ENCODE measurements at regions not wholly inside any gene's neighbourhood (a gene's known extent, or its start where the extent isn't known, plus 50 kb on each side); places are given as distances from the start of the nearest gene placed in this dataset.
"Not testable (repeated sequence)": the region's sequence is repeated elsewhere in the genome, so short reads cannot be mapped to it uniquely, and the experiment has no call there.

DNA sequence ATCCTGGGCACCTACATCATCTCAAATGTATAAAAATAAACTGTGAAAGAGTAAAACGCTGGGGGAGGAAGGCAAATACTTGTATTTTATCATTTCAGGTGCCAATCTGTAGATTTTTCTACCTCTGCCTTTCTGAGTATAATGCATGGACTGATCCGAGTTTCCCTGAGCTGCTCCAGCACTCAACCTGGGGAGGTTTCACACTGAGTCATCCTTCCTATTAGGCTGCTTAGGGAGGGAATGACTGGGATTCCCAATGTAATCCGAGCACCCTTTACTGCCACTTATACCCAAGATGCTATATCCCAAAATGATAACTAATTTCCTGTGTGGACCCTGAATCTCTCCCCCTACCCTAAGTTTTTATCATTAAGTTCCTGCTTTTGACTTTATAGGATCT is 126.6 kb downstream of the HNRNPD start:
- no peak for DNase-seq

GRCh38 chr4:82241534-82241933 is 132.3 kb downstream of the HNRNPD start:
- DNase-seq: no peak

- no peak for DNase-seq
These were observed 133.4 kb downstream of the HNRNPD start for GRCh38 chr4:82240410-82240809.

- not testable (repeated sequence) for DNase-seq
These were observed 136.6 kb downstream of the HNRNPD start for GRCh38 chr4:82237142-82237541.

GRCh38 chr4:82235346-82235745 is 138.4 kb downstream of the HNRNPD start:
- DNase-seq: no peak

- no peak for DNase-seq
These were observed 140.9 kb downstream of the HNRNPD start for GRCh38 chr4:82232891-82233290.

DNA sequence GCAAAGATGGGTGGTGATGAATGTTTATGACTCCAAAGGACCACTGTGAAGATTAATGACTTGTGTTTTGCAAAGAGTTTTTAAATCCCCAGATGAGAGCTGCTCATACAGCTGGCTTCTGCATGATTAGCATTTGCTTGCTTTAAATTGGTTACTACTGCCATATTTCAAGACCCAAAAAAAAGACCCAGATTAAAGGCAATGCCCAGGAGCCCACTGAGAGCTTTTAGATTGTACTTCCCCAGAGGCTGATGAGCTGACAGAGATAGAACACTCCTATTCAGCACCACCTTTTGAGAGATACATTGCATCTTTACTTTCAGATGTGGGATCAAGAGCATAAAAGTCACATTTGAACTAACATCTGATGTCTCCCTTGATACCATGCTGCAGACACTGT is 142.0 kb downstream of the HNRNPD start:
- DNase-seq: no peak

GRCh38 chr4:82230306-82230705 is 143.5 kb downstream of the HNRNPD start:
- DNase-seq: no peak

DNA sequence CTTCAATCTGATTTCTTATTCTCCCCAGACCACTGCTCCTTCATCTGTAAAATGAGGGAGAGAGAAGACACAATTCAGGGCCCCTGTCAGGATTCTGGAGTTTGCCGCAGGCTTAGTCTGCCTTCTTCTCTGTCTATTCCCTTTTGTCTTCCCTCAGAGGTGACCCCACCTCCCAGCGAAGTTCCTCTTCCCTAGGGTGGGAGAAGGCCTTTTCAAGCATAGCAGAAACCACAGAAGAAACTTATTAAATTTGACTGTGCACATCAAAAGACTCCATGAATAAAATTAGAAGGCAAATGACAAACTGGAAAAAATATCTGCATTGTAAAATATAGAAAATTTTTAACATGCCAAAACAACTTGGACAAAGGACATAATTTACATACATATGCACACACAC is 148.8 kb downstream of the HNRNPD start:
- DNase-seq: no peak

DNA sequence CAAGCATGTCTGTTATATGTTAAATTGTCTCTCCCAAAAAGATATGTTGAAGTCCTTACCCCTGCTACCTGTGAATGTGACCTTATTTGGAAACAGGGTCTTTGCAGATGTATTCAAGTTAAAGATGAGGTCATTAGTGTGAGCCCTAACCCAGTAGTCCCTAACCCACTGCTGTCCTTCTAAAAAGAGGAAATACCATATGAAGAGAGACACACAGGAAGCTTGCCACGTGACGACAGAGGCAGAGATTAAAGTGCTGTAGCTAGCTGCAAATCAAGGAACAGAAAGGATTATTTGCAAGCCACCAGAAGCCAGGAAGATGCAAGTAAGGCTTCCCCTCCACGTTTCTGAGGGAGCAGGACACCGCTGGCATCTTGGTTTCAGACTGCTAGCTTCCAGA is 150.1 kb downstream of the HNRNPD start:
- DNase-seq: no peak

GRCh38 chr4:82219346-82219745 is 154.4 kb downstream of the HNRNPD start:
- no peak for DNase-seq

DNA sequence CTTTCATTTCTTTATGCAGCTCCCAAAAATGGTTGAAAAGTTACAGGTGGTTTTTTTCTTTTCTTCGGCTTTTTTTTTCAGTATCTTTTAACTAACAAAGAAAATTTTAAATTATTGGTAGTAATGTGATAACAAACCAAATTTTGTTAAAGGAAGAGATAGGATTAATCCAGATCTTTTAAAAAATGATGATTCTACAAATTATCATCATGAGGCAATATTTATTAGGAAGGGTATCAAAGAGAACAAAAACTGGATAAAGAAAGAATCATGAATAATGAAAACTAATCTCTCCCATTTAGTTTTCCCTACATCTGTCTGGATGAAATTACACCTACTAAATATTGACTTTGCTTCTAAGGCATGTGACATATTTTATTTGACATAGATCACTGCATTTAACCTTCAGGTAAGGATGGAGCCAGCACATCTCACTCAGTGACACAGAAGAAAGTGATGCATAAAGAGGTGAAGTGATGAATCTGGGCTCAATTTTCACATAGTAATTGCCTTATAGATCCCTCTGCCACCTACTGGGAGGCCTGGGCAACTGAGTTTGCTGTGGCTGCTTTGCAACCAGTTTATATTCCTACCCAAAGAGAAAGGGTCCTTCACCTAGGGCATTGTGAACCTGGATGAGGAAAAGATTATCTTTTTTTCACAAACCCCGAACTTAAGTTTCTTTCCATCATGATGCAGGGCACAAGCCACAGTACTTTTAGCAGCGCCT is 155.6 kb downstream of the HNRNPD start:
- no peak for DNase-seq

DNA sequence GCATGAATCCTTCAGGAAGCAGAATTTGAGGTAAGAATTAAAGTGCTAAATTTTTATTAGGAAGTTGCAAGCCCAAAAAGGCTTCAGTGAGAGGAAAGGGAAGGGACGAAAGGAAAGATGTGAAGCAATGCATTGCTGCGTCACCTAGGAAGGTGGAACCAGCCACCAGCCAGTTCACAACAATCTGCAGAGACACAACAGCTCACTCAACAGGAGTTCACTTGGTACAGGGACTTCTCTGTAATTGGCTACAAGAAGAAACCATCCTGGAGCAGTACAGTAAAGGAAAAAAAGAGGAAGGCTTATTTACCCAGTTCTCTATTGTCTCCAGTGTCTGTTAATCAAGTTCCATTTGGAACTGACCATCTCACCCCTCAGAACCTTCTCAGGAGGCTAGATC is 157.6 kb downstream of the HNRNPD start:
- DNase-seq: no peak

GRCh38 chr4:82215800-82216199 is 158.0 kb downstream of the HNRNPD start:
- DNase-seq: no peak

GRCh38 chr4:82215039-82215438 is 158.8 kb downstream of the HNRNPD start:
- DNase-seq: no peak

DNA sequence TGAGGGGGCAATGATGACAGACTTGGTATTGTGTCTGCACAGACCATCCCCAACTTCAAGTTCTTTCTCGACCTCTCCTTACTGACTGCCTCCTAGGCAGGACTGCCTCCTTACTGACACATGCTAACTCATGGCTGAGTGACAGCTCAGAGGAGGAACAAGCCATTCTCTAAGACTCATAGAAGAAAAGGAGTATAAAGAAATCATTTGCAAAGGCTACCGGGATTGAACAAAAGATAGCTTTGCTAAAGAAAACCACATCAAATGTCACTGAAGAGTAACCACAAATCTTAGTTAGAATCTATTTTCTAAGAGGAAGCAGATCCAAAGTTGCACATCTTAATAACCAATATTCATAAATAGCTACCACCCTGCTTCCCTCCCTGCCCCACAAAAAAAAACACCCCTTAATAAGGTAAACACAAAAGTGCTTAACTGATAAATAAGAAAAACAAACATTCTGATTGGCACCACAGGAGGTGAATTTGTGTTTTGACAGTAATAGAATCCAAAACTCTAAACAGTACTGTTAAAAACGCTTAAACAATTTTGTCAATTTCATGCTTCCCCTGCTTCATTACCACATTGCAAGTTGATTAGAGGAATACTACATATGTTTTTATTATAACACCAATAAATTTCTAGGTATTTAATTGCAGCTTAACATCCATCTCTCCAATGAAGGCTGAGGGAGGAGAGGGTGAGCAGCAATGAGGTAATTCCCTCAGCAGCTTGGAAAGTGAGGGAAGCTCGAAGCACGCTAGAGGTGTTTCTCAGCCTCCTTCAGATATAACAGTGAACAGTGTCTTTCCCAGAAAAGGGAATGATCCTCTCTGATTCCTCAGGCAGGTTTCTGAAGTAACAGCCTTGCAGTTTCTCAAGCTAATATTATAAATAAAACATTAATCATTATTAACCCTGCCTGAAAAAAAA is 160.0 kb downstream of the HNRNPD start:
- DNase-seq: no peak

GRCh38 chr4:82201805-82202641 is 171.8 kb downstream of the HNRNPD start:
- DNase-seq: peak; percentile 1

GRCh38 chr4:82201303-82201702 is 172.5 kb downstream of the HNRNPD start:
- no peak for DNase-seq

DNA sequence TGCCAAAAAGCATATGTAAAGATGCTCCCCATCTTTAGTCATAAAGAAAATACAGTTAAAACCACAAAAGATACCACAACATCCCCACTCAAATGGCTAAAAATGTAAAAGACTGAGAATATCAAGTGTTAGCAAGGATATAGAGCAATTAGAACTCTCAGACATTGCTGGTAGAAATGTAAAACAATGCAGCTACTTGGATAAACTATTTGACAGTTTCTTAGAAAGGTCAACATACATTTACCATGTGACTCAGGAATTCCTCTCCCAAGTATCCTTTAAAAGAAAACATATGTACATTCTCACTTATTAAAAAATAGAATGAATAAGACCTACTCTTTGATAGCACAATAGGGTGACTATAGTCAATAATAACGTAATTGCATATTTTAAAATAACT is 173.7 kb downstream of the HNRNPD start:
- DNase-seq: no peak

DNA sequence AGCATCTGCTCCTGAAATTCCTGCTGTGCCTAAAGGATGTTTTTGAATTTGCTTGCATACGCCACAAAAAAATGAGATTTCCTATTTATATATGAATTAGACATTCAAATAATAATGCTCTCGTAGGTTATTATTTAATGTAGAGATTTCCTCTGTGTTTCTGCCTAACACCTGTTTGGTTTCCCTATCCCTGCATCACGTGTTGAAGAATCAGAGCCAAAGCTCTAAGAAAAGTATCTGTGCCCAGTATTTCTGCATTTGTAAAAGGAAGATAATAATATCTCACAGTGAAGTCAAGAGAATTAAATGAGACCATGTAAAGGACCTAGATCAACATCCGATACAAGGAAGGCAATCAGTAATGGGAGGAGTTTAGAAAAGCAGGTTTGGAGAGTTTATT is 179.5 kb downstream of the HNRNPD start:
- no peak for DNase-seq

GRCh38 chr4:82192017-82192673 is 181.6 kb downstream of the HNRNPD start:
- DNase-seq: no peak

DNA sequence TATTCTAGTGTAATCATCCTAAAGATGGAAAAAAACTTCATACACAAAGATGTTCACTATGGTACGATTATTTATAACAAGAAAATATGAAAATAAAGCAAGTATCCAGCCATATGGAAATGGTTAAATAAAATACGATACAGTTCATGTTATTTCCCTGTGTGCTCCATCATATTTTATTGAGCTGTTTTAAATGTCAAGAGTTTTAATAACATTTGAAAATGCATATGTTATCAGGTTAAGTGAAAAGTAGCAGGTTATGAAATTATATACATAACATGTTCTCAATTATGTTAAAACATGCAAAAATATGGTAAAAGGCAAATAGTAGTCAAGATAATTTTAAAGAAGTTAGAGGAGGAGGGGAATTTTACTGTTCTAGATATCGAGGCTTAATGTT is 192.0 kb downstream of the HNRNPD start:
- DNase-seq: no peak

DNA sequence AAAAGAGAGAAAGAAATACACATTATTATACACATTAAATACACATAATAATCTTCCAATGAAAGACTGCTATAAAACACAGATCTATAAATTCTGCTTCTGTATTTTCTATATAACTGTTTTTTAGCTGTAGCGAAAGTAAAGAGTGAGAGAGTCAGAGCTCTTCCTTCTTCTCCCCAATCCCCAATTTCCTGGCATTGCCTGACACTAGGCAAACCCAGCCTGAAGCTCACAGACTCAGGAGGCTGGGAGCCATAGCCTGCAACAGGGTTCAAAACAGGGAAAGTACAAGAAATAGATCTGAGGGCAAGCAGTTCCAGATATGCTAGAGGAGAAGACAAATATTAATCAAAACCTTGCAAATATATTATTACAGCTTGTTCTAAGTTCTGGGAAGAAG is 201.6 kb downstream of the HNRNPD start:
- no peak for DNase-seq
